Osteoblast (primary cell): ENCODE measurements at regions not wholly inside any gene's neighbourhood (a gene's known extent, or its start where the extent isn't known, plus 50 kb on each side); places are given as distances from the start of the nearest gene placed in this dataset.

Experiments used
- DNase-seq: peaks from one replicate; pipeline ENCODE4 v3.0.0; 2011; ENCODE audit warnings: low spot score, mixed read lengths; ENCODE audit not compliant: insufficient read length; ENCODE audit errors: missing footprints
- H2AFZ ChIP-seq: 2 replicates; pipeline ENCODE4 v1.6.0; 2011; ENCODE audit warnings: mild to moderate bottlenecking, low read length
- H3K27ac ChIP-seq: 2 replicates; pipeline ENCODE4 v1.5.1; 2011; ENCODE audit warnings: mild to moderate bottlenecking, low read depth, low read length, moderate library complexity
- H3K27me3 ChIP-seq: 2 replicates; pipeline ENCODE4 v1.6.0; 2012; ENCODE audit warnings: mild to moderate bottlenecking, control low read depth, inconsistent platforms, low read length, moderate library complexity; ENCODE audit not compliant: insufficient read depth
- H3K36me3 ChIP-seq: 2 replicates; pipeline ENCODE4 v1.5.1; 2011; ENCODE audit warnings: mild to moderate bottlenecking, low read length, control low read depth, moderate library complexity; ENCODE audit not compliant: insufficient read depth
- H3K4me1 ChIP-seq: 2 replicates; pipeline ENCODE4 v1.5.1; 2011; ENCODE audit warnings: mild to moderate bottlenecking, low read length, control low read depth, moderate library complexity; ENCODE audit not compliant: insufficient read depth
- H3K4me2 ChIP-seq: 2 replicates; pipeline ENCODE4 v1.6.0; 2011; ENCODE audit warnings: mild to moderate bottlenecking, low read length; ENCODE audit not compliant: insufficient read depth
- H3K4me3 ChIP-seq: fragments of 200-600 bp; sonication (generic); 3 replicates; pipeline ENCODE4 v1.5.1; 2012; ENCODE audit warnings: mild to moderate bottlenecking, low read length, inconsistent platforms; ENCODE audit not compliant: insufficient read depth
- H3K79me2 ChIP-seq: 2 replicates; pipeline ENCODE4 v1.6.0; 2012; ENCODE audit warnings: mild to moderate bottlenecking, low read length, control low read depth, inconsistent platforms; ENCODE audit not compliant: insufficient read depth
- H3K9me3 ChIP-seq: 2 replicates; pipeline ENCODE4 v1.5.1; 2011; ENCODE audit warnings: low read depth, low read length, control low read depth
- H4K20me1 ChIP-seq: 2 replicates; pipeline ENCODE4 v1.6.0; 2012; ENCODE audit warnings: mild to moderate bottlenecking, low read length, control low read depth; ENCODE audit not compliant: insufficient read depth
- TF ChIP-seq, protein P1 (sequence below): IDR thresholded peaks from 2 replicates; pipeline ENCODE4 v1.5.1; 2011; ENCODE audit warnings: mild to moderate bottlenecking, low read depth, low read length, moderate library complexity; ENCODE audit errors: extremely low read depth

GRCh38 chr14:85191986-85192385 lies 338.0 kb upstream of the FLRT2 start:
- H4K20me1 ChIP-seq, result no peaks in the 10 kb centered on the region
- no peaks in the 10 kb centered on the region for H3K79me2 ChIP-seq
- no peaks in the 10 kb centered on the region for H3K4me1 ChIP-seq
- no peak overlapping the region for H3K4me3 ChIP-seq
- TF ChIP-seq, protein P1, sequence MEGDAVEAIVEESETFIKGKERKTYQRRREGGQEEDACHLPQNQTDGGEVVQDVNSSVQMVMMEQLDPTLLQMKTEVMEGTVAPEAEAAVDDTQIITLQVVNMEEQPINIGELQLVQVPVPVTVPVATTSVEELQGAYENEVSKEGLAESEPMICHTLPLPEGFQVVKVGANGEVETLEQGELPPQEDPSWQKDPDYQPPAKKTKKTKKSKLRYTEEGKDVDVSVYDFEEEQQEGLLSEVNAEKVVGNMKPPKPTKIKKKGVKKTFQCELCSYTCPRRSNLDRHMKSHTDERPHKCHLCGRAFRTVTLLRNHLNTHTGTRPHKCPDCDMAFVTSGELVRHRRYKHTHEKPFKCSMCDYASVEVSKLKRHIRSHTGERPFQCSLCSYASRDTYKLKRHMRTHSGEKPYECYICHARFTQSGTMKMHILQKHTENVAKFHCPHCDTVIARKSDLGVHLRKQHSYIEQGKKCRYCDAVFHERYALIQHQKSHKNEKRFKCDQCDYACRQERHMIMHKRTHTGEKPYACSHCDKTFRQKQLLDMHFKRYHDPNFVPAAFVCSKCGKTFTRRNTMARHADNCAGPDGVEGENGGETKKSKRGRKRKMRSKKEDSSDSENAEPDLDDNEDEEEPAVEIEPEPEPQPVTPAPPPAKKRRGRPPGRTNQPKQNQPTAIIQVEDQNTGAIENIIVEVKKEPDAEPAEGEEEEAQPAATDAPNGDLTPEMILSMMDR, result no peak
- H3K27ac ChIP-seq, result no peak overlapping the region
- DNase-seq, result no peak
- no peaks in the 10 kb centered on the region for H3K9me3 ChIP-seq
- no peak overlapping the region for H3K4me2 ChIP-seq
- H3K36me3 ChIP-seq, result no peaks in the 10 kb centered on the region
- H3K27me3 ChIP-seq, result no peaks in the 10 kb centered on the region
- no peak overlapping the region for H2AFZ ChIP-seq

DNA sequence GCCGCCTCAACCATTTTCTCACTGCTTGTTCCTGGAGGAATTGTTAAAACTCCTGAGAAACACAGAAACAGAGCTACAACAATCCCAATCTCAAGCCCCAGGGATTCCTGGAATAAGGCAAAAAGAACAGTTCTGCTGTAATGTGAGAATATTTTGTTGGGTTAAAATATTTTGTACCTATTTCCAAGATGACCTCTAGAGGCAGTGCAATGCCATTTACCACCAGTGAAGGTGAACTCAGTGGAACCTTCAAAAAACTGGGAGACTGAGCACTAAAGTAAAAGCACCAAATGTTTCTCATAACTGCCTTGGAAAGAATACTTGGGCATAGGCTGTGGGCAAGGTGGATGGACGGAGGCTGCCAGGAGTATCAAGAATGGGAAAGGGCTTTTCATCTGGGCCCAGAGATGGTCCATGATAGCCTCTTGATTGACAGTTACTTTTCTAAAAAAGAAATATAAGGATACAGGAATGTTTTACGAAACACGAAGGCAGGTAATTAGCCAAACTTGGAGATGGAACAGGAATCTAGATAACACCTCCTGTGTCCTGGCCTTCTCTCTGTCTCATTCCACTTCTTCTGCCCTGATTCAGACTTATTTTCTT lies 334.0 kb upstream of the FLRT2 start:
- Histone ChIP-seq H2AFZ (no peak overlapping the region), H3K4me1 (no peaks in the 10 kb centered on the region), H3K9me3 (no peaks in the 10 kb centered on the region), H3K4me2 (no peak overlapping the region), H3K27ac (no peak overlapping the region), H3K36me3 (no peaks in the 10 kb centered on the region), H3K79me2 (no peaks in the 10 kb centered on the region), H4K20me1 (no peaks in the 10 kb centered on the region), H3K4me3 (no peak overlapping the region), H3K27me3 (no peaks in the 10 kb centered on the region)
- DNase-seq, result no peak
- TF ChIP-seq, protein P1, result peak; percentile 69

DNA sequence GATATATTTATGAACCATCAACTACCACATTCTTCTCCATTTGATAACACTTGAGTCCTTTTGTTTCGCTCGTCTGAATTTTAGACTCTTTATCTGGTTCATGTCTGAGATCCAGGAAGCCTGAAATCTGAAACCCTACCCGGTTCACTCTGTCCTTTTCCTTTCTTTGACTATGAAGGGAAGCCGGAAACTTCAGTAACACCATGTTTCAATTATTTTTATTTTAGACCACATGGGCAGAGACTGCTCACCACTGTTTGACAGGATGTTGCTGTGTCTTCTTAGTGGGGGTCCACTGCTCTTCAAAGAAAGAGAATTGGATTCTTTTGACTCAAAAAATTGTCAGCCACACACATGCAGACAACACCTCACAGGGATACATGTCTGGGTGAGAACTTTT lies 331.9 kb upstream of the FLRT2 start:
- Histone ChIP-seq H3K4me1 (no peaks in the 10 kb centered on the region), H3K4me2 (no peak overlapping the region), H3K36me3 (no peaks in the 10 kb centered on the region), H3K27me3 (no peaks in the 10 kb centered on the region), H4K20me1 (no peaks in the 10 kb centered on the region), H3K9me3 (no peaks in the 10 kb centered on the region), H3K27ac (no peak overlapping the region), H3K4me3 (no peak overlapping the region), H2AFZ (no peak overlapping the region), H3K79me2 (no peaks in the 10 kb centered on the region)
- no peak for DNase-seq
- TF ChIP-seq, protein P1, result no peak

- no peak overlapping the region for H3K4me3 ChIP-seq
- H3K4me1 ChIP-seq, result no peaks in the 10 kb centered on the region
- no peaks in the 10 kb centered on the region for H4K20me1 ChIP-seq
- no peak for DNase-seq
- H3K9me3 ChIP-seq, result no peaks in the 10 kb centered on the region
- H2AFZ ChIP-seq, result no peak overlapping the region
- no peak overlapping the region for H3K27ac ChIP-seq
- no peaks in the 10 kb centered on the region for H3K27me3 ChIP-seq
- no peak overlapping the region for H3K4me2 ChIP-seq
- no peaks in the 10 kb centered on the region for H3K79me2 ChIP-seq
- H3K36me3 ChIP-seq, result no peaks in the 10 kb centered on the region
- TF ChIP-seq, protein P1, result no peak
Observed at GRCh38 chr14:85205875-85206274, 324.1 kb upstream of the FLRT2 start.
